ENCODE measurements at regions not wholly inside any gene's neighbourhood (a gene's known extent, or its start where the extent isn't known, plus 50 kb on each side); places are given as distances from the start of the nearest gene placed in this dataset.
A peak's percentile ranks its signal among the peaks of the same experiment; 100 is the strongest.

DNA sequence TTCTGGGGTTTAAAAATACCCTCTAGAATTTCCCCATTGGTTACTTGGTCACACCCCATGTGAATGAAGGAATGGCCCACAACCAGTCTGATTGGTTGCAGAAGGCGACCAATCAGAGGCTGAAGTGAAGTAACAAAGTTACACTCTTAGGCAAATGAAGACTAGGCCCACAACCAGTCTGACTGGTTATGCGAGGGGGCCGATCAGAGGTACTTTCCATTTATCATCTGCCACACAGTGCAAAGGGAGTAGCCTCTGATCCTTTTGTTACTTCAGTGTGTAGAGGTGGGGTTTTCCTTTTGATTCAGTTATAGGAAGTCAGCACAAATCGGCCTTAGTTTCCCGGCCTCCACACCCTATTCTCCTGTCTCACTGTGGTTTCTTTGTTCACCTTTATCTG, 61.2 kb upstream of the SGK1 start (continued):
- TF ChIP-seq, protein P1, sequence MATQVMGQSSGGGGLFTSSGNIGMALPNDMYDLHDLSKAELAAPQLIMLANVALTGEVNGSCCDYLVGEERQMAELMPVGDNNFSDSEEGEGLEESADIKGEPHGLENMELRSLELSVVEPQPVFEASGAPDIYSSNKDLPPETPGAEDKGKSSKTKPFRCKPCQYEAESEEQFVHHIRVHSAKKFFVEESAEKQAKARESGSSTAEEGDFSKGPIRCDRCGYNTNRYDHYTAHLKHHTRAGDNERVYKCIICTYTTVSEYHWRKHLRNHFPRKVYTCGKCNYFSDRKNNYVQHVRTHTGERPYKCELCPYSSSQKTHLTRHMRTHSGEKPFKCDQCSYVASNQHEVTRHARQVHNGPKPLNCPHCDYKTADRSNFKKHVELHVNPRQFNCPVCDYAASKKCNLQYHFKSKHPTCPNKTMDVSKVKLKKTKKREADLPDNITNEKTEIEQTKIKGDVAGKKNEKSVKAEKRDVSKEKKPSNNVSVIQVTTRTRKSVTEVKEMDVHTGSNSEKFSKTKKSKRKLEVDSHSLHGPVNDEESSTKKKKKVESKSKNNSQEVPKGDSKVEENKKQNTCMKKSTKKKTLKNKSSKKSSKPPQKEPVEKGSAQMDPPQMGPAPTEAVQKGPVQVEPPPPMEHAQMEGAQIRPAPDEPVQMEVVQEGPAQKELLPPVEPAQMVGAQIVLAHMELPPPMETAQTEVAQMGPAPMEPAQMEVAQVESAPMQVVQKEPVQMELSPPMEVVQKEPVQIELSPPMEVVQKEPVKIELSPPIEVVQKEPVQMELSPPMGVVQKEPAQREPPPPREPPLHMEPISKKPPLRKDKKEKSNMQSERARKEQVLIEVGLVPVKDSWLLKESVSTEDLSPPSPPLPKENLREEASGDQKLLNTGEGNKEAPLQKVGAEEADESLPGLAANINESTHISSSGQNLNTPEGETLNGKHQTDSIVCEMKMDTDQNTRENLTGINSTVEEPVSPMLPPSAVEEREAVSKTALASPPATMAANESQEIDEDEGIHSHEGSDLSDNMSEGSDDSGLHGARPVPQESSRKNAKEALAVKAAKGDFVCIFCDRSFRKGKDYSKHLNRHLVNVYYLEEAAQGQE (IDR thresholded peaks at IDR 0.05), result no peak
- TF ChIP-seq, protein P2, sequence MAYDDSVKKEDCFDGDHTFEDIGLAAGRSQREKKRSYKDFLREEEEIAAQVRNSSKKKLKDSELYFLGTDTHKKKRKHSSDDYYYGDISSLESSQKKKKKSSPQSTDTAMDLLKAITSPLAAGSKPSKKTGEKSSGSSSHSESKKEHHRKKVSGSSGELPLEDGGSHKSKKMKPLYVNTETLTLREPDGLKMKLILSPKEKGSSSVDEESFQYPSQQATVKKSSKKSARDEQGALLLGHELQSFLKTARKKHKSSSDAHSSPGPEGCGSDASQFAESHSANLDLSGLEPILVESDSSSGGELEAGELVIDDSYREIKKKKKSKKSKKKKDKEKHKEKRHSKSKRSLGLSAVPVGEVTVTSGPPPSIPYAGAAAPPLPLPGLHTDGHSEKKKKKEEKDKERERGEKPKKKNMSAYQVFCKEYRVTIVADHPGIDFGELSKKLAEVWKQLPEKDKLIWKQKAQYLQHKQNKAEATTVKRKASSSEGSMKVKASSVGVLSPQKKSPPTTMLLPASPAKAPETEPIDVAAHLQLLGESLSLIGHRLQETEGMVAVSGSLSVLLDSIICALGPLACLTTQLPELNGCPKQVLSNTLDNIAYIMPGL (CRISPR knock-in tag; IDR thresholded peaks at IDR 0.05; ENCODE audit: borderline replicate concordance), result no peak
- no peak for TF ChIP-seq SMC3 (IDR thresholded peaks at IDR 0.05)

DNA sequence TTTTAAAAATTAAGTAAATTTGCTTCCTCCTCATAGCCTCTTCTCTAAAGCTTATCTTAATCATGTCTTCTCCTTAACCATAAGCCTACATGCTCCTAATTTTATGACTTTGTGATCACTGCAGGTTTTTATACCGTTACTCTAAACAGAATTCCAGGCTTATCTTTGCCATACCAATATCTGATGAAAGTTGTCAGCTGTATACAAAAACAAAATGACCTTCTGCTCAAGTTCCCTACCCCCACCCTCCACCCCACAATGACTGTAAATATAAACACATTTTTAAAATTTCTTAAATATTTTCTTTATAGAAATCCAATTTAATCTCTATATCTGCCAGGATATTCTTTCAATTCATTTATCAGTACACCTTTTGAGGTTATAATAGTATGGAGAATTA, 60.5 kb upstream of the SGK1 start:
- no peak overlapping the region for H3K27ac ChIP-seq
- TF ChIP-seq EHMT2 (IDR thresholded peaks at IDR 0.05; ENCODE audit: low read depth) (no peak), ESRRA (IDR thresholded peaks at IDR 0.05; ENCODE audit: borderline replicate concordance, low read length) (no peak), FOXS1 (CRISPR knock-in tag; IDR thresholded peaks at IDR 0.05) (no peak), RFX5 (IDR thresholded peaks at IDR 0.05) (no peak), HOXB13 (CRISPR knock-in tag; IDR thresholded peaks at IDR 0.05; ENCODE audit: low read depth) (no peak), CHD4 (IDR thresholded peaks at IDR 0.05; ENCODE audit: borderline replicate concordance) (no peak), ZC3H11A (IDR thresholded peaks at IDR 0.05) (no peak), ZNF302 (CRISPR knock-in tag; IDR thresholded peaks at IDR 0.05) (no peak)
- TF ChIP-seq, protein P3, sequence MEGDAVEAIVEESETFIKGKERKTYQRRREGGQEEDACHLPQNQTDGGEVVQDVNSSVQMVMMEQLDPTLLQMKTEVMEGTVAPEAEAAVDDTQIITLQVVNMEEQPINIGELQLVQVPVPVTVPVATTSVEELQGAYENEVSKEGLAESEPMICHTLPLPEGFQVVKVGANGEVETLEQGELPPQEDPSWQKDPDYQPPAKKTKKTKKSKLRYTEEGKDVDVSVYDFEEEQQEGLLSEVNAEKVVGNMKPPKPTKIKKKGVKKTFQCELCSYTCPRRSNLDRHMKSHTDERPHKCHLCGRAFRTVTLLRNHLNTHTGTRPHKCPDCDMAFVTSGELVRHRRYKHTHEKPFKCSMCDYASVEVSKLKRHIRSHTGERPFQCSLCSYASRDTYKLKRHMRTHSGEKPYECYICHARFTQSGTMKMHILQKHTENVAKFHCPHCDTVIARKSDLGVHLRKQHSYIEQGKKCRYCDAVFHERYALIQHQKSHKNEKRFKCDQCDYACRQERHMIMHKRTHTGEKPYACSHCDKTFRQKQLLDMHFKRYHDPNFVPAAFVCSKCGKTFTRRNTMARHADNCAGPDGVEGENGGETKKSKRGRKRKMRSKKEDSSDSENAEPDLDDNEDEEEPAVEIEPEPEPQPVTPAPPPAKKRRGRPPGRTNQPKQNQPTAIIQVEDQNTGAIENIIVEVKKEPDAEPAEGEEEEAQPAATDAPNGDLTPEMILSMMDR (IDR thresholded peaks at IDR 0.05), result no peak
- WGBS (ENCODE audit: missing lambda C conversion rate), result 74% methylated on average over 1 of the region's 1 CpG
- H3K9me3 ChIP-seq, result no peaks in the 10 kb centered on the region
- H3K4me3 ChIP-seq, result no peak overlapping the region
- FAIRE-seq (no peak), ATAC-seq (no peak), DNase-seq (ENCODE audit: low read depth in 1 of 2, low spot score in 1 of 2) (no peak)
- H3K4me2 ChIP-seq, result no peak overlapping the region
- CTCF ChIA-PET, result interaction anchor here (0.8 kb wide), 1 partner anchor 168 kb away, joined by 5 read pairs; no protein-coding TSS in a partner anchor
- peaks cover 8% of the 10 kb centered on the region for H3K4me1 ChIP-seq
- POLR2A ChIA-PET, result no interaction called here

DNA sequence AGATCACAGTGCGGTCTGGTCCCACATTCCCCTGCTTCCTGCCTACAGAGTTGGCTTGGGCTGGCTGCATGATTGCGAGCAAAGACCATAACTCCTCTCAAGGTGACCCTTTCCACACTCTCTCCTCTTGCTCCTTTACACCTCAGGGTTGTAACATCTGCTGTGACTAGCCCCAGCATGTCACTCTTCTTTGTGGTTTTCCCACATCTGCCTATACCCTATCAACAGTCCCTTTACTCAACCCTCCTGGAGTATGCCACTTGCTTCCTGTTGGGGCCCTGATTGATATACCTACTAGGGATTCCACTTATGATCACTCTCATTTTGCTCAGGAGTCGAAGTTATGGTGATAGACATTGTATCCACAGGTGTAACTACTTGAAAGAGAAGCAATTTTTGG, 58.9 kb upstream of the SGK1 start:
- TF ChIP-seq SMC3 (IDR thresholded peaks at IDR 0.05), result no peak
- TF ChIP-seq KDM1A (IDR thresholded peaks at IDR 0.05; ENCODE audit: low read depth), result no peak

DNA sequence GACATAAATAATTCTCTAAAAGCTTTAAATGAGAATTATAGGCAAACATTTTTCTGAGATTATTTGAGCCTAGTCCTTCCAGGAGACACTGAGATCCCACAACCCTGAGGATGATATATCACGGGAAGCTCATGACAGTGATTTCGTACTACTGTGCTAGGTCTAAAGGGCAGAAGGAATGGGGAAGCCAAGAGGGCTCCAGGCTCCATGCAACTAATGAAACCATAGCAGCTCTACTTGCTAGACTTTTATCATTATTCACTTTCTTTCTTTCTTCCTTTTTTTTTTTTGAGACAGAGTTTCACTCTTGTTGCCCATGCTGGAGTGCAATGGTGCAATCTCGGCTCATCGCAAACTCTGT, 57.3 kb upstream of the SGK1 start:
- Histone ChIP-seq H3K27ac (peak overlapping the region in 1 of 2 experiments; percentile 71; a peak in 3 of 6 replicates), H3K4me2 (no peak overlapping the region), H3K4me1 (peaks cover 19% of the 10 kb centered on the region), H3K4me3 (no peak overlapping the region), H3K9me3 (no peaks in the 10 kb centered on the region)
- WGBS (ENCODE audit: missing lambda C conversion rate), result 99% methylated on average over 4 of the region's 4 CpGs
- CTCF ChIA-PET, result interaction anchor here (0.7 to 0.9 kb wide), 2 partner anchors 85 to 565 kb away, joined by 3 to 4 read pairs; no protein-coding TSS in a partner anchor
- POLR2A ChIA-PET, result no interaction called here
- no peak for TF ChIP-seq POLR2A (IDR thresholded peaks at IDR 0.05; ENCODE audit: low read length)
- no peak for TF ChIP-seq RARB (CRISPR knock-in tag; IDR thresholded peaks at IDR 0.05)
- no peak for TF ChIP-seq RAD21 (conservative IDR thresholded peaks at IDR 0.05 in 1 of 2, IDR thresholded peaks at IDR 0.05 in 1 of 2)
- TF ChIP-seq ESRRA (IDR thresholded peaks at IDR 0.05; ENCODE audit: borderline replicate concordance, low read length), result no peak
- TF ChIP-seq, protein P4, sequence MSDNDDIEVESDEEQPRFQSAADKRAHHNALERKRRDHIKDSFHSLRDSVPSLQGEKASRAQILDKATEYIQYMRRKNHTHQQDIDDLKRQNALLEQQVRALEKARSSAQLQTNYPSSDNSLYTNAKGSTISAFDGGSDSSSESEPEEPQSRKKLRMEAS (IDR thresholded peaks at IDR 0.05), result no peak
- TF ChIP-seq MAFK (IDR thresholded peaks at IDR 0.05; ENCODE audit: partially characterized antibody), result no peak
- TF ChIP-seq, protein P3 (IDR thresholded peaks at IDR 0.05), result no peak
- DNase-seq (ENCODE audit: low read depth in 1 of 2, low spot score in 1 of 2) (no peak), FAIRE-seq (no peak), ATAC-seq (no peak)

More for the DNA sequence above, 58.9 kb upstream of the SGK1 start:
- DNase-seq (ENCODE audit: low read depth in 1 of 2, low spot score in 1 of 2) (no peak), FAIRE-seq (no peak), ATAC-seq (no peak)
- no peaks in the 10 kb centered on the region for H3K9me3 ChIP-seq
- ChIA-PET CTCF (no interaction called here), POLR2A (no interaction called here)
- no peak overlapping the region for H3K4me2 ChIP-seq
- H3K4me1 ChIP-seq, result peaks cover 19% of the 10 kb centered on the region
- no peak overlapping the region for H3K27ac ChIP-seq
- no peak overlapping the region for H3K4me3 ChIP-seq
- WGBS (ENCODE audit: missing lambda C conversion rate), result 75% methylated on average over 3 of the region's 3 CpGs
